HEK293T (cell line): ENCODE measurements at regions not wholly inside any gene's neighbourhood (a gene's known extent, or its start where the extent isn't known, plus 50 kb on each side); places are given as distances from the start of the nearest gene placed in this dataset.

Experiments
- FOXA1 ChIP-seq: fragments of 450-650 bp; IDR thresholded peaks from 2 replicates; pipeline ENCODE4 v1.6.1; 2016; ENCODE audit warnings: mild to moderate bottlenecking
- FOXK2 ChIP-seq: fragments of 450-650 bp; IDR thresholded peaks from 2 replicates; pipeline ENCODE4 v1.6.1; 2016; ENCODE audit warnings: mild to moderate bottlenecking
- HDGF ChIP-seq: fragments of 450-650 bp; IDR thresholded peaks from 2 replicates; pipeline ENCODE4 v1.6.1; 2017; ENCODE audit warnings: antibody characterized with exemption, borderline replicate concordance
- L3MBTL2 ChIP-seq: fragments of 450-650 bp; conservative IDR thresholded peaks from 2 replicates; pipeline ENCODE4 v1.6.1; 2016; ENCODE audit warnings: mild to moderate bottlenecking
- SP1 ChIP-seq: fragments of 450-650 bp; IDR thresholded peaks from 2 replicates; pipeline ENCODE4 v1.6.1; 2017

GRCh38 chr4:171561419-171561818 is 251.8 kb upstream of the GALNTL6 start:
- TF ChIP-seq SP1: no peak
- TF ChIP-seq FOXA1: no peak
- TF ChIP-seq FOXK2: no peak
- TF ChIP-seq L3MBTL2: no peak
- TF ChIP-seq HDGF: no peak
